Right lobe of liver (tissue), 6 donors: ENCODE measurements at regions not wholly inside any gene's neighbourhood (a gene's known extent, or its start where the extent isn't known, plus 50 kb on each side); places are given as distances from the start of the nearest gene placed in this dataset.

Experiments
- ATAC-seq, 4 donors: fragments of 200-7000 bp; cut with Tn5 transposase; one replicate each; pipeline ENCODE4 v1.9.1; 2020; ENCODE audit warnings: mild to moderate bottlenecking in 4 of 4, moderate library complexity in 4 of 4
- DNase-seq, 3 donors: peaks; one replicate each; pipeline ENCODE4 v3.0.0-alpha.2; 2020
- H3K27ac ChIP-seq, 3 donors: fragments of 200-600 bp; one replicate each; pipeline ENCODE4 v1.8.0; 2022
- H3K27me3 ChIP-seq, 2 donors: fragments of 200-600 bp; one replicate each; pipeline ENCODE4 v1.8.0; 2022
- H3K36me3 ChIP-seq, 4 donors: fragments of 200-600 bp; sonication (generic) in 1 of 4; one replicate each; pipeline versions ENCODE4 v1.5.1 to v1.8.0; 2017 to 2022; ENCODE audit warnings: control low read depth in 1 of 4
- H3K4me1 ChIP-seq, 4 donors: fragments of 200-600 bp; sonication (generic) in 1 of 4; one replicate each; pipeline versions ENCODE4 v1.5.1 to v1.8.0; 2017 to 2022; ENCODE audit warnings: control low read depth in 1 of 4
- H3K4me3 ChIP-seq, 3 donors: fragments of 200-600 bp; one replicate each; pipeline ENCODE4 v1.8.0; 2022
- H3K9me3 ChIP-seq, 4 donors: fragments of 200-600 bp; sonication (generic) in 1 of 4; one replicate each; pipeline versions ENCODE4 v1.5.1 to v1.8.0; 2017 to 2022; ENCODE audit warnings: control low read depth in 1 of 4
- CTCF ChIP-seq, 4 donors: fragments of 200-600 bp in 3 of 4; fragments of 450-650 bp in 1 of 4; IDR thresholded peaks; one replicate each; pipeline versions ENCODE4 v1.5.1 to v1.8.0; 2016 to 2022; ENCODE audit warnings: antibody characterized with exemption in 4 of 4, mild to moderate bottlenecking in 2 of 4
- POLR2A ChIP-seq: fragments of 450-650 bp; IDR thresholded peaks from one replicate; pipeline ENCODE4 v1.6.1; 2017; ENCODE audit warnings: antibody characterized with exemption, mild to moderate bottlenecking
- WGBS: methylation state at CpG from one replicate; pipeline ENCODE4 v1.1.6; 2018; ENCODE audit warnings: low coverage, low lambda C conversion rate; ENCODE audit not compliant: insufficient coverage; ENCODE audit errors: missing lambda C conversion rate; 5-methylcytosine and 5-hydroxymethylcytosine counted together
- intact Hi-C, 2 donors: fragments of 100-400 bp; cut with DNase I; formaldehyde crosslinking; loops; one replicate each; pipeline versions ENCODE4 v1.11.2 to v1.14.1; 2022
- donor health status: DM: no; HTN: yes; CAD: no.
- donor health status: DM: no; HTN: no; CAD: no.
- donor health status: DM: no; HTN: no; CAD: no.
- donor health status: DM: no; HTN: yes; CAD: no.
- donor health status: DM: no; HTN: yes; CAD: no.

- Histone ChIP-seq H3K27me3 (no peaks in the 10 kb centered on the region), H3K27ac (no peak overlapping the region), H3K4me3 (no peak overlapping the region), H3K36me3 (no peaks in the 10 kb centered on the region), H3K9me3 (no peaks in the 10 kb centered on the region), H3K4me1 (no peaks in the 10 kb centered on the region)
- no peak for ATAC-seq
- DNase-seq = no peak
- intact Hi-C loops = no loop called here
- TF ChIP-seq CTCF (IDR thresholded peaks at IDR 0.05) = no peak
- TF ChIP-seq POLR2A = no peak
Observed at GRCh38 chr3:157914882-157915281, 191.3 kb downstream of the SHOX2 start.

DNA sequence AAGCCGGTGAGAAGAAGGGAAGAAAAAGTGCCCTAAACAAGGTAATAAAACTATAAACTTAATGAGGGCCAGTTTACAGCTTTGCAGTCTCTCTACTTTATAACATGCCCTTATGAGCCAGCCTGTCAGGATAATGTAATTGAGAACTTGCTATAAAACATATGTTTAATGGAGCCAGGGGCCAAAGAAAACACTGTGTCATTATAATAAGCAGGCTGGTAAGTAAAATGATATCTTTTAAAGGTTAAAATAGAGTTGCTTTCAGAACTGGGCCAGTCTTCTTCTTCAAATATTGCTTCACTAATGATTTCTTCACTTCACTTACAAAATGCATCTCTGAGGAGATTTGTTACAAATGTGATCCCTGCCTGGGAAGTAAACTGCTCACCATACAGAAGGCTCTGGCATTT lies 192.5 kb downstream of the SHOX2 start:
- no peak for ATAC-seq
- TF ChIP-seq POLR2A (no peak), CTCF (IDR thresholded peaks at IDR 0.05) (no peak)
- no peaks in the 10 kb centered on the region for H3K9me3 ChIP-seq

GRCh38 chr3:157912514-157913451 lies 193.4 kb downstream of the SHOX2 start:
- no peak for TF ChIP-seq CTCF (IDR thresholded peaks at IDR 0.05)
- no peak for TF ChIP-seq POLR2A
- WGBS = 53% methylated on average over 5 of the region's 5 CpGs
- no peak for ATAC-seq

More for the DNA sequence above, 192.5 kb downstream of the SHOX2 start:
- no peaks in the 10 kb centered on the region for H3K27me3 ChIP-seq
- no peak for DNase-seq
- no peaks in the 10 kb centered on the region for H3K36me3 ChIP-seq
- H3K27ac ChIP-seq = no peak overlapping the region
- 83% methylated on average over 1 of the region's 1 CpG for WGBS
- no peak overlapping the region for H3K4me3 ChIP-seq
- intact Hi-C loops = no loop called here
- H3K4me1 ChIP-seq = no peaks in the 10 kb centered on the region

GRCh38 chr3:157906627-157907026 lies 199.6 kb downstream of the SHOX2 start:
- ATAC-seq (no peak), DNase-seq (no peak)
- Histone ChIP-seq H3K9me3 (no peaks in the 10 kb centered on the region), H3K27ac (no peak overlapping the region), H3K4me1 (no peaks in the 10 kb centered on the region), H3K4me3 (no peak overlapping the region), H3K27me3 (no peaks in the 10 kb centered on the region), H3K36me3 (no peaks in the 10 kb centered on the region)
- TF ChIP-seq CTCF (IDR thresholded peaks at IDR 0.05) (no peak), POLR2A (no peak)
- intact Hi-C loops = no loop called here

More at GRCh38 chr3:157912514-157913451, 193.4 kb downstream of the SHOX2 start:
- H3K4me3 ChIP-seq = no peak overlapping the region
- H3K27me3 ChIP-seq = no peaks in the 10 kb centered on the region
- DNase-seq = no peak
- intact Hi-C loops = no loop called here
- no peak overlapping the region for H3K27ac ChIP-seq
- no peaks in the 10 kb centered on the region for H3K4me1 ChIP-seq
- no peaks in the 10 kb centered on the region for H3K36me3 ChIP-seq
- no peaks in the 10 kb centered on the region for H3K9me3 ChIP-seq
